Prostate gland (tissue), 2 donors: ENCODE measurements at regions not wholly inside any gene's neighbourhood (a gene's known extent, or its start where the extent isn't known, plus 50 kb on each side); places are given as distances from the start of the nearest gene placed in this dataset.

Experiments used
- DNase-seq: peaks from one replicate; pipeline ENCODE4 v3.0.0-alpha.2; 2019; ENCODE audit warnings: low spot score
- H3K27ac ChIP-seq, 2 donors: fragments of 200-600 bp; sonication (generic); 2 replicates each; pipeline ENCODE4 v1.5.1; 2017 to 2019
- H3K27me3 ChIP-seq: fragments of 200-600 bp; sonication (generic); replicated peaks from 2 replicates; pipeline ENCODE4 v1.5.1; 2019; ENCODE audit not compliant: insufficient read depth
- H3K36me3 ChIP-seq, 2 donors: fragments of 200-600 bp; sonication (generic); 1 replicate in 1 of 2; 2 replicates in 1 of 2; pipeline versions ENCODE4 v1.5.1 to v1.8.1; 2017 to 2019
- H3K4me1 ChIP-seq: fragments of 200-600 bp; sonication (generic); replicated peaks from 2 replicates; pipeline ENCODE4 v1.5.1; 2019
- H3K4me3 ChIP-seq, 2 donors: fragments of 200-600 bp; sonication (generic); 2 replicates each; pipeline ENCODE4 v1.5.1; 2017 to 2019
- H3K9me3 ChIP-seq: fragments of 200-600 bp; sonication (generic); 2 replicates; pipeline ENCODE4 v1.5.1; 2017
- POLR2A ChIP-seq: fragments of 450-650 bp; IDR thresholded peaks from one replicate; pipeline ENCODE4 v1.6.1; 2016; ENCODE audit warnings: antibody characterized with exemption, mild to moderate bottlenecking
- POLR2AphosphoS5 ChIP-seq: sonication (generic); formaldehyde crosslinking; IDR thresholded peaks from one replicate; pipeline ENCODE4 v1.6.1; 2017; ENCODE audit warnings: antibody characterized with exemption
- WGBS: methylation state at CpG from one replicate; pipeline ENCODE4 v1.1.5; 2018; 5-methylcytosine and 5-hydroxymethylcytosine counted together
- intact Hi-C: fragments of 100-400 bp; cut with DNase I; formaldehyde crosslinking; loops from one replicate; pipeline ENCODE4 v1.14.2; 2022
- TF ChIP-seq, protein P1 (sequence below), 4 experiments: fragments of 200-600 bp in 2 of 4; fragments of 450-650 bp in 2 of 4; sonication (generic) in 2 of 4; IDR thresholded peaks; 1 replicate in 3 of 4; 2 replicates in 1 of 4; pipeline ENCODE4 v1.5.1; 2016 to 2019; ENCODE audit warnings: antibody characterized with exemption in 4 of 4, mild to moderate bottlenecking in 2 of 4, moderate library complexity in 2 of 4

DNA sequence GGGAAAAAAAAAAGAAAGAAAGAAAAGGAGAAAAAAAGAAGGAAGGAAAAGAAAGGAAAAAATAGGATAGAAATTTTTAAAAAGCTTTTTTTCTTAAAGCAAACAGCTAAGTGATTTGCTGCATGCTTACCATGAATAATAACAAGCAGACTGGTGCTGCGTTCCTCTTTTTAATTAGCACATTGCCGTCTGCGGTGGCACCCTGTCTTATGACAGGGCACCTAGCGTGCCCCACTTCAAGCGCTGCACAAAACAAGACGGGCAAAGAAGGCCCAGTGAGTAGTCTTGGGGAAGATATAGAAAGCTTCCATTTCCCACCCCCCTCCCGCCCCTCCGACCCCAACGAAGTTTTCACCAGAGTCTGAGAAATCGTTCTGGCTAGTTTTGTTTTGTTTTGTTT is 513.9 kb downstream of the ZNF608 start:
- Histone ChIP-seq H3K36me3 (no peaks in the 10 kb centered on the region), H3K4me1 (no peaks in the 10 kb centered on the region), H3K9me3 (no peaks in the 10 kb centered on the region), H3K4me3 (no peak overlapping the region), H3K27ac (no peak overlapping the region), H3K27me3 (no peaks in the 10 kb centered on the region)
- intact Hi-C loops: no loop called here
- no peak for TF ChIP-seq POLR2A
- TF ChIP-seq, protein P1, sequence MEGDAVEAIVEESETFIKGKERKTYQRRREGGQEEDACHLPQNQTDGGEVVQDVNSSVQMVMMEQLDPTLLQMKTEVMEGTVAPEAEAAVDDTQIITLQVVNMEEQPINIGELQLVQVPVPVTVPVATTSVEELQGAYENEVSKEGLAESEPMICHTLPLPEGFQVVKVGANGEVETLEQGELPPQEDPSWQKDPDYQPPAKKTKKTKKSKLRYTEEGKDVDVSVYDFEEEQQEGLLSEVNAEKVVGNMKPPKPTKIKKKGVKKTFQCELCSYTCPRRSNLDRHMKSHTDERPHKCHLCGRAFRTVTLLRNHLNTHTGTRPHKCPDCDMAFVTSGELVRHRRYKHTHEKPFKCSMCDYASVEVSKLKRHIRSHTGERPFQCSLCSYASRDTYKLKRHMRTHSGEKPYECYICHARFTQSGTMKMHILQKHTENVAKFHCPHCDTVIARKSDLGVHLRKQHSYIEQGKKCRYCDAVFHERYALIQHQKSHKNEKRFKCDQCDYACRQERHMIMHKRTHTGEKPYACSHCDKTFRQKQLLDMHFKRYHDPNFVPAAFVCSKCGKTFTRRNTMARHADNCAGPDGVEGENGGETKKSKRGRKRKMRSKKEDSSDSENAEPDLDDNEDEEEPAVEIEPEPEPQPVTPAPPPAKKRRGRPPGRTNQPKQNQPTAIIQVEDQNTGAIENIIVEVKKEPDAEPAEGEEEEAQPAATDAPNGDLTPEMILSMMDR (IDR thresholded peaks at IDR 0.05): no peak
- TF ChIP-seq POLR2AphosphoS5: no peak
- DNase-seq: no peak
- WGBS: 87% methylated on average over 10 of the region's 10 CpGs

DNA sequence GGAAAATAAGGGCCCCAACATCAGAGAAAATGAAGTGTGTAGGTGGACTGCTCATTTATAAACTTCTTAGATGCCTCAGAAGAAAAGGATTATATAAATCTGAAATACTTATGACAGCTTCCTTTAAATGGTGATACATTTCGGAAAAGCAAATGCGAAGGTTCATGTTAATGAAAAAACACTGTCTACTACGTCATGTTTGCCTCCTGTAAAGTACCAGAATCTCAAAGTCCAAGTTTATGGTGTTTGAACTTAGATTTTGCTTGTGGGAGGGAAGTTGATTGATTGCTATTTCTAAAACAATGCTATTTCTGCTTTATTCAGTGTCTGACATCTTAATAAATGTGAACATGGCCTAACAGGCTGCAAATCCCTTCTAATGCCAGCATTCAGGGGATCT is 514.6 kb downstream of the ZNF608 start:
- DNase-seq: no peak
- TF ChIP-seq POLR2AphosphoS5: no peak
- TF ChIP-seq POLR2A: no peak
- TF ChIP-seq, protein P1 (IDR thresholded peaks at IDR 0.05): no peak
- Histone ChIP-seq H3K9me3 (no peaks in the 10 kb centered on the region), H3K27me3 (no peaks in the 10 kb centered on the region), H3K27ac (no peak overlapping the region), H3K4me1 (no peaks in the 10 kb centered on the region), H3K36me3 (no peaks in the 10 kb centered on the region), H3K4me3 (no peak overlapping the region)
- intact Hi-C loops: no loop called here
- 98% methylated on average over 3 of the region's 3 CpGs for WGBS

DNA sequence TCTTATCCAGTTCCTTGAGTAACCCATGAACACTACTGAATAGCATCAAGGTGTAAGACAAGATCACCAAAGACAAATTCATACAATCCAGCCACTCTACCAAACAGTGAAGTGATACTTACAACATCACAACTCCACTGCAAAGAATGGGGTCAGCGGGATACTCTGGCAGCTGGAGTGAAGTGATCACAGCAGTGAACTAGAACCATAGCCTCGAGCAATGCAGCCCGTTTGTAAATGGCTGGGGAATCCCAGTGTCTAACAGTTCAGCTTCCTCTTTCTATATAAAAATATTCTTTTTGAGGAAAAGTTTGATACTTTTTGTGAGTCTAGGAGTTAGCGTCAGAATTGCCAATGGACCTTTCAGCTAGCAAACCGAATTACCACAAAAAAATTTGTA is 515.2 kb downstream of the ZNF608 start:
- Histone ChIP-seq H3K27me3 (no peaks in the 10 kb centered on the region), H3K36me3 (no peaks in the 10 kb centered on the region), H3K27ac (no peak overlapping the region), H3K9me3 (no peaks in the 10 kb centered on the region), H3K4me3 (no peak overlapping the region), H3K4me1 (no peaks in the 10 kb centered on the region)
- TF ChIP-seq POLR2A (no peak), POLR2AphosphoS5 (no peak)
- TF ChIP-seq, protein P1 (IDR thresholded peaks at IDR 0.05): no peak
- intact Hi-C loops: no loop called here
- DNase-seq: no peak
- WGBS: 75% methylated on average over 5 of the region's 5 CpGs

DNA sequence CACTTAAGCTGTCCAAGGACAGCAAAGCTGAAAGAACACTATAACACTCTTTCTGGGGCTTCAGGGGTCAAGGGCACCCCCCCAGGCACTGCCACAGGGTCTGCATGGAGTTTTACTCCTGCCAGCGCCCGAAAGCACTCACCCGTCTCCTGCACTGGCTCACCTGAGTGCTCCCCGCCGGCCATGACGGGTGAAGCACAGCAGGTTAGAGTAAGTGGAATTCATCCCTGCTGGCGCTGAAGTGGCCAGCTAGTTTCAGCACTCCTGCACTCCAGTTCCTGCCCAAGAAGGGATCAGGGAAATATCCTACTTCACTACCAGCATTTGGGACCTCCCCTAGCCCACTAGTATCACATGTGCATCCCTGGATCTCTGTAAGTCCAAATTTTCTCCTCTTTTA is 516.0 kb downstream of the ZNF608 start:
- TF ChIP-seq POLR2AphosphoS5 (no peak), POLR2A (no peak)
- TF ChIP-seq, protein P1 (IDR thresholded peaks at IDR 0.05): no peak
- Histone ChIP-seq H3K4me1 (no peaks in the 10 kb centered on the region), H3K36me3 (no peaks in the 10 kb centered on the region), H3K27ac (no peak overlapping the region), H3K27me3 (no peaks in the 10 kb centered on the region), H3K9me3 (no peaks in the 10 kb centered on the region), H3K4me3 (no peak overlapping the region)
- DNase-seq: no peak
- intact Hi-C loops: no loop called here
- 85% methylated on average over 7 of the region's 7 CpGs for WGBS

DNA sequence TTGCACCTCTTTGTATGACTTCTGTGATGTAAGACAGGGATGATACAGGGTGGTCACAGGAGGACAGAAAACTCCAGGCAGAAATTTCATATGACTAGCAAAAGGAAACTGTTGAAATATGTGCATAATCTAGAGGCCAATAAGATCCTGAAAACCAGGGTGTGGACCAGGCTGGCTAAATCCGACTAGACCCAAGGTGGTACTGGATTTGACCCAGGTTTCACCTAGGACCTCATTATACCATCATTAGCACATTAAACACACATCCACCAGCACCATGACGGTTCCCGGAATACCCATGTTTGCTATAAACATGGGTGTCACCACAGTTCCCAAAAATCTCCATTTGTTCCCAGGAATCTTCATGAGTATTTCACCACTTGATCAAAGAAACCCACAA is 517.1 kb downstream of the ZNF608 start:
- 91% methylated on average over 3 of the region's 3 CpGs for WGBS
- Histone ChIP-seq H3K27ac (no peak overlapping the region), H3K9me3 (no peaks in the 10 kb centered on the region), H3K4me3 (no peak overlapping the region), H3K36me3 (no peaks in the 10 kb centered on the region), H3K4me1 (no peaks in the 10 kb centered on the region), H3K27me3 (no peaks in the 10 kb centered on the region)
- TF ChIP-seq, protein P1 (IDR thresholded peaks at IDR 0.05): no peak
- TF ChIP-seq POLR2A: no peak
- intact Hi-C loops: no loop called here
- DNase-seq: no peak
